ENCODE measurements at regions not wholly inside any gene's neighbourhood (a gene's known extent, or its start where the extent isn't known, plus 50 kb on each side); places are given as distances from the start of the nearest gene placed in this dataset.
A peak's percentile ranks its signal among the peaks of the same experiment; 100 is the strongest.

GRCh38 chr22:25281675-25282345, 62.4 kb downstream of the CRYBB2 start (continued):
- TF ChIP-seq SUZ12 (IDR thresholded peaks at IDR 0.05; ENCODE audit: low read length) (peak; percentile 55; the same call in 1 of the 2 replicates), USF2 (IDR thresholded peaks at IDR 0.05; ENCODE audit: low read length) (no peak), SIRT6 (IDR thresholded peaks at IDR 0.05; ENCODE audit: low read length) (no peak), SAP30 (IDR thresholded peaks at IDR 0.05; ENCODE audit: insufficient read depth, insufficient replicate concordance, low read length) (no peak)

All from H1 (cell line).